ENCODE measurements at regions not wholly inside any gene's neighbourhood (a gene's known extent, or its start where the extent isn't known, plus 50 kb on each side); places are given as distances from the start of the nearest gene placed in this dataset.

- TF ChIP-seq, protein P1, sequence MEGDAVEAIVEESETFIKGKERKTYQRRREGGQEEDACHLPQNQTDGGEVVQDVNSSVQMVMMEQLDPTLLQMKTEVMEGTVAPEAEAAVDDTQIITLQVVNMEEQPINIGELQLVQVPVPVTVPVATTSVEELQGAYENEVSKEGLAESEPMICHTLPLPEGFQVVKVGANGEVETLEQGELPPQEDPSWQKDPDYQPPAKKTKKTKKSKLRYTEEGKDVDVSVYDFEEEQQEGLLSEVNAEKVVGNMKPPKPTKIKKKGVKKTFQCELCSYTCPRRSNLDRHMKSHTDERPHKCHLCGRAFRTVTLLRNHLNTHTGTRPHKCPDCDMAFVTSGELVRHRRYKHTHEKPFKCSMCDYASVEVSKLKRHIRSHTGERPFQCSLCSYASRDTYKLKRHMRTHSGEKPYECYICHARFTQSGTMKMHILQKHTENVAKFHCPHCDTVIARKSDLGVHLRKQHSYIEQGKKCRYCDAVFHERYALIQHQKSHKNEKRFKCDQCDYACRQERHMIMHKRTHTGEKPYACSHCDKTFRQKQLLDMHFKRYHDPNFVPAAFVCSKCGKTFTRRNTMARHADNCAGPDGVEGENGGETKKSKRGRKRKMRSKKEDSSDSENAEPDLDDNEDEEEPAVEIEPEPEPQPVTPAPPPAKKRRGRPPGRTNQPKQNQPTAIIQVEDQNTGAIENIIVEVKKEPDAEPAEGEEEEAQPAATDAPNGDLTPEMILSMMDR (IDR thresholded peaks at IDR 0.05; ENCODE audit: insufficient read depth, missing control alignments), result no peak
- FAIRE-seq, result no peak
Measured at GRCh38 chr3:56933803-56934202, 126.7 kb upstream of the SPATA12 start.

DNA sequence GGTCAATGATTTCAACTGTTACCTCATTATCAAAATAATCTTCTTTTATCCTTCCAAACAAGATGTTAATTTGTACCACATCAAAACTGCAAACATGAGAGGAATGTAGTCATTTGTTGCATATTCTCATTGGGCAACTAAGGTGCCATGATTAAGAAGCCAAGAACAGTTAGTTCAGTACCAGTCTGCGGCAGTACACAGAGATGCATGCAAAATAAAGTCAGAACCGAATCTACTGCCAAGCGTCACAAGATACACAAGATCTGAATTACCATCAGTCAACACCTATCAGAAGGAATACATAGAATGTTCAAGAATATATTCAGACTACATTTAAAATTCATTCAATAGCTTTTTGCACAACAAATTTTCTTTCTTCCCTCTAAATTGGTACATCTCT is 127.6 kb upstream of the SPATA12 start:
- TF ChIP-seq, protein P1 (IDR thresholded peaks at IDR 0.05; ENCODE audit: insufficient read depth, missing control alignments), result no peak
- FAIRE-seq (no peak), DNase-seq (ENCODE audit: insufficient read length, low spot score) (no peak)

More at GRCh38 chr3:56933803-56934202, 126.7 kb upstream of the SPATA12 start:
- DNase-seq (ENCODE audit: insufficient read length, low spot score), result no peak

GRCh38 chr3:56931836-56932235 is 128.6 kb upstream of the SPATA12 start:
- DNase-seq (ENCODE audit: insufficient read length, low spot score) (no peak), FAIRE-seq (no peak)
- TF ChIP-seq, protein P1 (IDR thresholded peaks at IDR 0.05; ENCODE audit: insufficient read depth, missing control alignments), result no peak

DNA sequence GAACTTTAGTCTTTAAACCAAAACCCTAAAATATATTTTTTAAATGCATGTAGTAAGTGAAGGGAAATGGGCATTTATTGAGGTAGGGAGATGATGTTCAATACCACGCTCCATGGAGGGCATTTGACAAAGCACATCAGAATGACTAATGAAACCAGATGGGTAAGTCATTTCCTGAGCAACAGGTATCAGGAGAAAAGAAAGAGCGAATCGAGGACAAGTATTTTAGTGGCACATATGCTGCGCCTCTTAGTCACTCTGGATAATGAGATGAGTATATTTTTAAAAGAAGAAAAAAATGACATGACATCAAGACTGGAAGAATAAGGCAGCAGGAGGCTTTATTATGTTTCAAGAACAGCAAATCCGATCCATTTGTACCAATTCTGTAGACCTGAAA is 129.0 kb upstream of the ARHGEF3 start:
- no peak for FAIRE-seq
- TF ChIP-seq, protein P1 (IDR thresholded peaks at IDR 0.05; ENCODE audit: insufficient read depth, missing control alignments), result no peak
- no peak for DNase-seq (ENCODE audit: insufficient read length, low spot score)

DNA sequence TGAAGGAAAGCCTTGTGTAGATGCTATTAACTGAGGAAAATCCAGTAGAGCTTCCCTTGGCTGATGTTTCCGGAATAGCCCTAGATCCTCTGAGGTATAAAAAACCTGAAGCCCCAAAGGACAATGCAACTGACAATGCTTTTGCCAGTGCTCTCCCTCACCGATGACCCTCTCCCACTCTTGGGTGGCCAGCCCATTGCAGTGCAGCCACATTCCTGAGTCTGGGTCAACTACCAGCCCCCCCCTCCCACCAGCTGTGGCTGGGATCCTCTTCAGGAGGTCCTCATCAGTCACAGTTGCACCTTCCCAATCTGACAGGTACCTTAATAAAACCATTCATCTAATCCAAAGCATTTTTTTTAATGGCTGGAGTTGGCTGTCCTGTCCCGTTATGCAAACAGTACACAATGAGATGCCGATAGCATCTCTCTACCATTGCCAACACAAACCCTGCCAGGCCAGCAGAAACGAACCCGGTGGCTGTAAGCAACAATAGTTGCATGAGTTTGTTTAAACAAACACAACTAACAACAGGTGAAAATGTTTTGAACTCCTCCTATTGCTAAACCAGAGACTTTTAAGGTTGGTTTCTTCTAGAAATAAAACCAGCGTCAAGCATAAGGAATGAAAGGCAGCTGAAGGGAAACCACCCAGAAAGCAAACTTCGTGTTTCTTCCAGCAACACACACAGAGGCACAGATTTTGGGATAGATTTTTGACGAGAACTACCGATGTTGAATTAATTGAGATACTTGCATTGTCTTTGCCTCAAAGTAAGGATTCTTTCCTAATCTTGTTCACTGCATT is 128.3 kb upstream of the ARHGEF3 start:
- FAIRE-seq (no peak), DNase-seq (ENCODE audit: insufficient read length, low spot score) (no peak)
- TF ChIP-seq, protein P1 (IDR thresholded peaks at IDR 0.05; ENCODE audit: insufficient read depth, missing control alignments), result no peak

DNA sequence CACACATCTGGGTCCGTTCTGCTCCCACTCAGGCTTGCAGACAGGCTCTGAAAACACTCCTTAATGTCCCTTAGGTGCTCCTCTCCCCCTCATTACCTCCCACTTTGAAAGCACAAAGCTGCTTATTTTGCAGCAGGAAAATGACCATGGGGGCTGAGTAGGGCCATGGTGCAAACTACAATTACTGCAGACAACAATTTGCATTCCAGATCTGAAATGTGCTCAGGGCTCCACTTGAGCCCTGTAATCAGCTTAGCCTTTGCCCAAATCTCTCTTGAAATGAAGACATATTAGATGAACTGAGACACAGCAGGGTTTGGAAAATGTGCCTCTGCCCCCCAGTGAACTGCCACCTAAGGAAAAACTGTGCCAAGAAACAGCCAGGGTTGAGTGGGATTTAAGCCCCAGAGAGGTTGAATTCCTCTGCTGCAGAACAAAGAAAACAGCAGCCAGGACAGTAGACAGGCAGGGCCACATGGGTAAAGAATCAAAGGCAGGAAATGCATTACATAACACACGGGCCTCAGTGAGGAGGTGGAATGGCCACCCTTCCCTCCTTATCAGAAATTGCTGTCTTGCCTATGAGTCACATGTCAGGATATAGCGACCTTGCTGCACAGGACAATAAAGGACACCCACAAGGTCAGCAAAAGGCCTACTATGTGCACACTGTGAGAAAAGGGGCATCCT is 126.8 kb upstream of the ARHGEF3 start:
- TF ChIP-seq, protein P1 (IDR thresholded peaks at IDR 0.05; ENCODE audit: insufficient read depth, missing control alignments), result no peak
- FAIRE-seq (no peak), DNase-seq (ENCODE audit: insufficient read length, low spot score) (no peak)

DNA sequence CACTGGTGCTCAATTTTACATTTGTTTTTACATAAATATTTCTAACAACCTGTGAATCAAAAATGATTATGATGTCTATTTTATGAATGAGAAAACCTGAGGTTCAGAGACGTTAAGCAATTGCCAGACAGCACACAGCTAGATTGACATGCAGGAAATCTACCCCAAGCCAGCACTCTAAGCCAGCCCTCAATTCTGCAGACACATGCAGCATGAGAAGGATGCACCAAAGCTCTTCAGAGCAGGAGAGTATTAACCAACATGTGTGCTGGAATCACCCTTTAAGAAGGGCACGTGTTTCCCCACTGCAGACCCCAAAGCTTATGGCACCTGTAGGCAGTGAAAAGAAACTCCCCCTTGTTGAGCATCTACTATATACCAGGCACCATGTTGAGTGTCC is 126.1 kb upstream of the ARHGEF3 start:
- TF ChIP-seq, protein P1 (IDR thresholded peaks at IDR 0.05; ENCODE audit: insufficient read depth, missing control alignments), result no peak
- DNase-seq (ENCODE audit: insufficient read length, low spot score) (no peak), FAIRE-seq (no peak)
